Bronchial epithelial cell (primary cell): ENCODE measurements at regions not wholly inside any gene's neighbourhood (a gene's known extent, or its start where the extent isn't known, plus 50 kb on each side); places are given as distances from the start of the nearest gene placed in this dataset.

Experiments
- DNase-seq: peaks from one replicate; pipeline ENCODE4 v3.0.0-alpha.2; 2010; ENCODE audit warnings: low read depth
- FAIRE-seq: peaks from 2 replicates; lab custom pipeline; 2011; peaks lifted over from hg19 to GRCh38; lab: Jason Lieb, UNC
- H3K27me3 ChIP-seq: 2 replicates; pipeline ENCODE4 v1.5.1; 2011; ENCODE audit warnings: low read length; ENCODE audit not compliant: control insufficient read depth, insufficient read depth
- H3K36me3 ChIP-seq: 2 replicates; pipeline ENCODE4 v1.5.1; 2011; ENCODE audit warnings: low read length; ENCODE audit not compliant: control insufficient read depth, insufficient read depth
- H3K4me3 ChIP-seq: 2 replicates; pipeline ENCODE4 v1.5.1; 2011; ENCODE audit warnings: mild to moderate bottlenecking, low read depth, low read length, control low read depth
- CTCF ChIP-seq: IDR thresholded peaks from 2 replicates; pipeline ENCODE4 v1.5.1; 2011; ENCODE audit warnings: mild to moderate bottlenecking, moderate library complexity, low read length, control low read depth, inconsistent platforms; ENCODE audit not compliant: insufficient read depth, severe bottlenecking

GRCh38 chr11:29300420-29300819 lies 716.4 kb downstream of the KCNA4 start:
- H3K36me3 ChIP-seq: no peaks in the 10 kb centered on the region
- no peak for TF ChIP-seq CTCF
- DNase-seq: peak; percentile 83
- H3K27me3 ChIP-seq: no peaks in the 10 kb centered on the region
- no peak for FAIRE-seq
- H3K4me3 ChIP-seq: no peak overlapping the region

DNA sequence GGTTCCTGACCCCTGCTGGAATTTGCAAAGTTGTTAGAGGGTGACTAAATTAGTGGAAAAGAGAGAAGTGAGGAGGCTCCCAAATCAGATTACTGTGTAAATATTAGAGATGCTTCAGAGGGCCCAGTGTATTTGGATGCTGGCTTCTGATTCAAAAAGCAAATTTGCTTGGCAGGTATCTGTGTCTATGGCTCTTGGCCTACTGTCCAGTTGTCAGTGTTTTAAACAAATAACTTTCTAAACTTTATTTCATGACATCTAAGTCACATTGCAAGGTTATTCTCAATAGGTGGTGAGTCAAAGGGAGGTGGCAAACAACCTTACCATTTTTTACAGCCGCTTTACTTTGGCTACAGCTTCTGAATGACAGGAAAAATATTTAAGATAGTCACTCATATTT lies 720.1 kb downstream of the KCNA4 start:
- FAIRE-seq (no peak), DNase-seq (no peak)
- no peaks in the 10 kb centered on the region for H3K36me3 ChIP-seq

DNA sequence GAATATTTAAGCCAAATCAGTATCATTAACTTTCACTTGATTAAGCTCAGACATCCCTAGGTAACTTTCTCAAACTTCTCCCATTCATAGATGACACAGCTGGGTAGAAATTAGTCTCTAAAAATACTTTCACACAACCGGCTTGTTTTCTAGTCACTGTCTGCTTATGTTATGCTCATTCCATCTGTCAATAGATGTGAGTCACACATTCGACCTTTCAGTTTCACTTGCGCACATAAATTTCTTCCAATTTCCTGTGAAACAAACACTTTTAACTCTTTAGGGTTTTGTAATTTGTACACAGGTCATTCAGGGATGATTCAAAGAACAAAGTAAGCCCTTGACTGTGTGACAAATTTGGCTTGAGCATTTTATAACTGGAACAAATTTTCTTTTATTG lies 723.0 kb downstream of the KCNA4 start:
- no peaks in the 10 kb centered on the region for H3K27me3 ChIP-seq
- no peak for FAIRE-seq
- H3K36me3 ChIP-seq: no peaks in the 10 kb centered on the region
- no peak for TF ChIP-seq CTCF
- DNase-seq: peak; percentile 91
- no peak overlapping the region for H3K4me3 ChIP-seq

More for the DNA sequence above, 720.1 kb downstream of the KCNA4 start:
- no peak for TF ChIP-seq CTCF
- no peaks in the 10 kb centered on the region for H3K27me3 ChIP-seq
- H3K4me3 ChIP-seq: no peak overlapping the region

DNA sequence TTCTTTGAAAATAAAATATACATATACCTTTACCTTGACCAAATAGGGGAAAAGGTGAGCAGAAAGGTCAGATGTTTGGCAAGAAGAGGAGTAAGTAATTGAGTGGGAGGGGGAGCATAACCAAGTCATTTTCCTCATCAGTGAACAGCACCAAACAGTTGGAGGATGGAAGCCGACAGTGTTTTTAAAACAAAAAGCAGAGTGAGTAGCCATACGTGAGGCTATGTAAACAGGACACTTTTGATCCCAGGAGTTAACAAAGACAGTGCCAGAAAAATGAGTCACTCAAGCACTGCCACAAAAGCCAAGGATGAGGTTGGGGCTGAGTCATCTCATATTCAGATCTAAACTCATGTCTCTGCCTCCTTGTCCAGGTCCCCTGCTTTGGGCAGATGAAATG lies 734.7 kb downstream of the KCNA4 start:
- Histone ChIP-seq H3K27me3 (no peaks in the 10 kb centered on the region), H3K36me3 (no peaks in the 10 kb centered on the region), H3K4me3 (no peak overlapping the region)
- TF ChIP-seq CTCF: no peak
- peak; percentile 43 for FAIRE-seq
- DNase-seq: peak; percentile 97

GRCh38 chr11:29281271-29281777 lies 735.5 kb downstream of the KCNA4 start:
- FAIRE-seq (no peak), DNase-seq (no peak)
- Histone ChIP-seq H3K4me3 (no peak overlapping the region), H3K36me3 (no peaks in the 10 kb centered on the region), H3K27me3 (no peaks in the 10 kb centered on the region)
- no peak for TF ChIP-seq CTCF

- peak; percentile 90 for DNase-seq
- FAIRE-seq: no peak
- Histone ChIP-seq H3K36me3 (no peaks in the 10 kb centered on the region), H3K4me3 (no peak overlapping the region), H3K27me3 (no peaks in the 10 kb centered on the region)
- no peak for TF ChIP-seq CTCF
These were observed 736.4 kb downstream of the KCNA4 start for GRCh38 chr11:29280452-29280851.
